CD14-positive monocyte (primary cell): ENCODE measurements at regions not wholly inside any gene's neighbourhood (a gene's known extent, or its start where the extent isn't known, plus 50 kb on each side); places are given as distances from the start of the nearest gene placed in this dataset.

Experiments
- DNase-seq, 3 donors: peaks; one replicate each; pipeline ENCODE4 v3.0.0-alpha.2; 2011 to 2022
- H2AFZ ChIP-seq: 2 replicates; pipeline ENCODE4 v1.6.0; 2012; ENCODE audit warnings: mild to moderate bottlenecking, low read depth, low read length, inconsistent platforms; ENCODE audit not compliant: insufficient read depth, poor library complexity, severe bottlenecking
- H3K27ac ChIP-seq, 2 donors: 1 replicate in 1 of 2; 2 replicates in 1 of 2; pipeline ENCODE4 v1.5.1; 2012 to 2013; ENCODE audit warnings: low read length in 2 of 2, control low read depth in 1 of 2, inconsistent platforms in 1 of 2, low read depth in 1 of 2, mild to moderate bottlenecking in 1 of 2
- H3K27me3 ChIP-seq, 2 donors: one replicate each; pipeline versions ENCODE4 v1.6.0 to v1.6.1; 2011 to 2013; ENCODE audit warnings: low read length in 2 of 2; ENCODE audit not compliant: control insufficient read depth in 2 of 2, insufficient read depth in 2 of 2
- H3K36me3 ChIP-seq, 2 donors: replicated peaks in 1 of 2; 1 replicate in 1 of 2; 2 replicates in 1 of 2; pipeline versions ENCODE4 v1.5.1 to v1.6.1; 2012 to 2013; ENCODE audit warnings: low read length in 2 of 2, control low read depth in 1 of 2, inconsistent platforms in 1 of 2, mild to moderate bottlenecking in 1 of 2; ENCODE audit not compliant: insufficient read depth in 2 of 2, control insufficient read depth in 1 of 2
- H3K4me1 ChIP-seq, 2 donors: 1 replicate in 1 of 2; 2 replicates in 1 of 2; pipeline versions ENCODE4 v1.5.1 to v1.6.1; 2012 to 2013; ENCODE audit warnings: low read length in 2 of 2, control low read depth in 1 of 2, inconsistent platforms in 1 of 2, mild to moderate bottlenecking in 1 of 2, moderate library complexity in 1 of 2; ENCODE audit not compliant: insufficient read depth in 2 of 2, control insufficient read depth in 1 of 2
- H3K4me2 ChIP-seq: replicated peaks from 2 replicates; pipeline ENCODE3; 2012; ENCODE audit warnings: low read length, moderate library complexity, mild to moderate bottlenecking; ENCODE audit not compliant: poor library complexity, severe bottlenecking; ENCODE audit errors: extremely low read depth
- H3K4me3 ChIP-seq, 3 experiments: fragments of 200-600 bp in 1 of 3; sonication (generic) in 1 of 3; replicated peaks in 1 of 3; 1 replicate in 2 of 3; 2 replicates in 1 of 3; pipeline ENCODE4 v1.5.1; 2011 to 2013; ENCODE audit warnings: low read length in 3 of 3, mild to moderate bottlenecking in 3 of 3, control low read depth in 2 of 3, low read depth in 2 of 3, inconsistent platforms in 1 of 3, moderate library complexity in 1 of 3
- H3K79me2 ChIP-seq: 2 replicates; pipeline ENCODE4 v1.6.0; 2012; ENCODE audit warnings: mild to moderate bottlenecking, control low read depth, inconsistent platforms, low read length, moderate library complexity; ENCODE audit not compliant: insufficient read depth
- H3K9ac ChIP-seq: 2 replicates; pipeline ENCODE4 v1.6.0; 2017; ENCODE audit warnings: low read length, mild to moderate bottlenecking; ENCODE audit not compliant: insufficient read depth, poor library complexity, severe bottlenecking
- H3K9me3 ChIP-seq, 2 donors: replicated peaks in 1 of 2; 1 replicate in 1 of 2; 2 replicates in 1 of 2; pipeline versions ENCODE4 v1.5.1 to v1.6.1; 2012 to 2013; ENCODE audit warnings: low read length in 2 of 2, control low read depth in 1 of 2; ENCODE audit not compliant: control insufficient read depth in 1 of 2, insufficient read depth in 1 of 2
- H4K20me1 ChIP-seq: 2 replicates; pipeline ENCODE4 v1.6.0; 2012; ENCODE audit warnings: mild to moderate bottlenecking, low read length, control low read depth, moderate library complexity; ENCODE audit not compliant: insufficient read depth
- H3K27ac Mint-ChIP-seq, 7 donors: one replicate each; pipeline ENCODE4 v1.8.0; 2020; ENCODE audit warnings: mild to moderate bottlenecking in 7 of 7, mixed read lengths in 7 of 7, moderate library complexity in 6 of 7, inconsistent platforms in 2 of 7
- H3K27me3 Mint-ChIP-seq, 3 donors: one replicate each; pipeline ENCODE4 v1.8.0; 2021 to 2022; ENCODE audit warnings: low read depth in 3 of 3, mild to moderate bottlenecking in 3 of 3, mixed read lengths in 3 of 3, moderate library complexity in 3 of 3, inconsistent platforms in 1 of 3
- H3K36me3 Mint-ChIP-seq, 2 donors: one replicate each; pipeline ENCODE4 v1.8.0; 2020; ENCODE audit warnings: mixed read lengths in 2 of 2, inconsistent platforms in 1 of 2, mild to moderate bottlenecking in 1 of 2
- H3K4me1 Mint-ChIP-seq: one replicate; pipeline ENCODE4 v1.8.0; 2020; ENCODE audit warnings: mild to moderate bottlenecking, mixed read lengths
- H3K4me3 Mint-ChIP-seq, 2 donors: one replicate each; pipeline ENCODE4 v1.8.0; 2020; ENCODE audit warnings: mild to moderate bottlenecking in 2 of 2, mixed read lengths in 2 of 2, moderate library complexity in 1 of 2
- H3K9me3 Mint-ChIP-seq, 7 donors: one replicate each; pipeline ENCODE4 v1.8.0; 2020 to 2022; ENCODE audit warnings: mixed read lengths in 7 of 7, mild to moderate bottlenecking in 6 of 7, moderate library complexity in 6 of 7, inconsistent platforms in 2 of 7
- WGBS: methylation state at CpG from one replicate; pipeline ENCODE4 v1.1.5; 2013; ENCODE audit warnings: missing lambda C conversion rate; ENCODE audit not compliant: insufficient coverage; 5-methylcytosine and 5-hydroxymethylcytosine counted together
- intact Hi-C, 2 donors: fragments of 100-400 bp; cut with micrococcal nuclease; formaldehyde crosslinking; loops; one replicate each; pipeline versions ENCODE4 v1.15.0 to v1.15.1; 2023
- TF ChIP-seq, protein P1 (sequence below): fragments of 200-600 bp; IDR thresholded peaks from one replicate; pipeline ENCODE4 v1.8.0; 2022; ENCODE audit warnings: antibody characterized with exemption, mild to moderate bottlenecking

DNA sequence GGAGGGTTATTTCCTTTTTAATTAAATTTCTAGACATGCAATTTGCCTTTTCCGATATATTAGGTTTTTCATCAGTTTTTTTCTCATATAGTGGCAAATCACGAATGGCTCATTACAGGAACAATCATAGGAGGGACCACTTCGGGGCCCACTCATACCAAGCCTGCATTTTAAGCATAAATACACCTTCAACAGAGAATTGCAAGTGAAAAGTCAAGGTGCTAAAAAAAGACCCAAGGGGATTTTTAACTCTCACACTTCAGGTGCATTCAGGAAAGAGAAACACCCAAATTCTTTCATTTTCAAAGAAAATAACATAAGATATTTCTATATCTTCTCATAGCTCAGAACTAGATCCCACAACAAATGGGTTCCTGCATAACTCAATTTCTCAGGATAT is 979.6 kb upstream of the NR2F2 start:
- WGBS = no CpG with 5 or more reads among the region's 3 CpGs

DNA sequence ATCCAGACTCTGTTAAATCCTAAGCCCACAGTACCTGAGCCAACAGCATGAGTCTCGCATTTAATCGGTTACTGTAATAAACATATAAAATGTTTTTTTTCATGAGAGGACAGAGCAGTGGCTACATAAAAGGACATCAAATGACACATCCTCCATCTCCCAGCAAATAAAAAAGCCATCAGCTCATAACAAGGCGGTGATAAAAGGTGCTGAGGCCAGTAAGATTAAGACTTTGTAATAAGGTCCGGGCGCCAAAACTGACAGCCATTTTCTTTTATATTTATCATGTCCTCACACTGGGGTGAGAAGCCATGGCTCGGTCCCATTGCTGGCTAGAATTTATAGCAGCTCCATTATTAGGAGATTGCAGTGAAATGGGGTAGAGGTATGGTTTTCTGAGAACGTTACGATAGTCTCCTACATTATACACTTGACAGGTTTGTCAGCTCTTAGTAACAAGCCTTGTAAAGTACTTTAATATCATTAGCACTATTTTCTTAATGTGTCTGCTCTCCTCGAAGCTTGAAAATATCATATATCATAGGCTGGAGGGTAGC is 977.8 kb upstream of the NR2F2 start:
- H3K27ac ChIP-seq = no peak overlapping the region
- no peak overlapping the region for H3K9ac ChIP-seq
- no peak overlapping the region for H3K4me2 ChIP-seq
- no peaks in the 10 kb centered on the region for H3K4me1 ChIP-seq
- DNase-seq = no peak
- no peak overlapping the region for H2AFZ ChIP-seq
- no peaks in the 10 kb centered on the region for H3K27me3 Mint-ChIP-seq
- no peak overlapping the region for H3K4me3 ChIP-seq
- H3K36me3 ChIP-seq = no peaks in the 10 kb centered on the region
- H3K27ac Mint-ChIP-seq = no peak overlapping the region
- no peaks in the 10 kb centered on the region for H3K9me3 ChIP-seq
- WGBS = no CpG with 5 or more reads among the region's 9 CpGs
- intact Hi-C loops = no loop called here
- no peaks in the 10 kb centered on the region for H3K36me3 Mint-ChIP-seq
- TF ChIP-seq, protein P1, sequence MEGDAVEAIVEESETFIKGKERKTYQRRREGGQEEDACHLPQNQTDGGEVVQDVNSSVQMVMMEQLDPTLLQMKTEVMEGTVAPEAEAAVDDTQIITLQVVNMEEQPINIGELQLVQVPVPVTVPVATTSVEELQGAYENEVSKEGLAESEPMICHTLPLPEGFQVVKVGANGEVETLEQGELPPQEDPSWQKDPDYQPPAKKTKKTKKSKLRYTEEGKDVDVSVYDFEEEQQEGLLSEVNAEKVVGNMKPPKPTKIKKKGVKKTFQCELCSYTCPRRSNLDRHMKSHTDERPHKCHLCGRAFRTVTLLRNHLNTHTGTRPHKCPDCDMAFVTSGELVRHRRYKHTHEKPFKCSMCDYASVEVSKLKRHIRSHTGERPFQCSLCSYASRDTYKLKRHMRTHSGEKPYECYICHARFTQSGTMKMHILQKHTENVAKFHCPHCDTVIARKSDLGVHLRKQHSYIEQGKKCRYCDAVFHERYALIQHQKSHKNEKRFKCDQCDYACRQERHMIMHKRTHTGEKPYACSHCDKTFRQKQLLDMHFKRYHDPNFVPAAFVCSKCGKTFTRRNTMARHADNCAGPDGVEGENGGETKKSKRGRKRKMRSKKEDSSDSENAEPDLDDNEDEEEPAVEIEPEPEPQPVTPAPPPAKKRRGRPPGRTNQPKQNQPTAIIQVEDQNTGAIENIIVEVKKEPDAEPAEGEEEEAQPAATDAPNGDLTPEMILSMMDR = no peak
- peaks cover 0 to 3% (median 1%) of the 10 kb centered on the region in 7 donors for H3K9me3 Mint-ChIP-seq
- H4K20me1 ChIP-seq = no peaks in the 10 kb centered on the region
- no peaks in the 10 kb centered on the region for H3K27me3 ChIP-seq
- H3K4me1 Mint-ChIP-seq = no peaks in the 10 kb centered on the region
- no peaks in the 10 kb centered on the region for H3K79me2 ChIP-seq
- no peak overlapping the region for H3K4me3 Mint-ChIP-seq

More for the DNA sequence above, 979.6 kb upstream of the NR2F2 start:
- H3K27ac ChIP-seq = no peak overlapping the region
- H3K4me2 ChIP-seq = no peak overlapping the region
- Mint-ChIP-seq H3K4me3 (no peak overlapping the region), H3K9me3 (peaks cover 0 to 2% (median 0%) of the 10 kb centered on the region in 7 donors), H3K4me1 (no peaks in the 10 kb centered on the region), H3K27me3 (no peaks in the 10 kb centered on the region), H3K36me3 (no peaks in the 10 kb centered on the region), H3K27ac (no peak overlapping the region)
- no peak overlapping the region for H3K4me3 ChIP-seq
- no peaks in the 10 kb centered on the region for H3K36me3 ChIP-seq
- H3K79me2 ChIP-seq = no peaks in the 10 kb centered on the region
- TF ChIP-seq, protein P1 = no peak
- H3K9ac ChIP-seq = no peak overlapping the region
- no peak overlapping the region for H2AFZ ChIP-seq
- no peaks in the 10 kb centered on the region for H3K27me3 ChIP-seq
- no peaks in the 10 kb centered on the region for H3K4me1 ChIP-seq
- DNase-seq = no peak
- intact Hi-C loops = no loop called here
- H4K20me1 ChIP-seq = no peaks in the 10 kb centered on the region
- no peaks in the 10 kb centered on the region for H3K9me3 ChIP-seq
